Erythroblast (primary cell): ENCODE measurements at regions not wholly inside any gene's neighbourhood (a gene's known extent, or its start where the extent isn't known, plus 50 kb on each side); places are given as distances from the start of the nearest gene placed in this dataset.
"Not testable (repeated sequence)": the region's sequence is repeated elsewhere in the genome, so short reads cannot be mapped to it uniquely, and the experiment has no call there.

Experiments
- DNase-seq, 2 experiments: peaks; one replicate each; lab custom pipeline; 2025; lab: John Stamatoyannopoulos, UW
- GATA1 ChIP-seq: IDR thresholded peaks from 2 replicates; pipeline ENCODE4 v1.6.1; 2011; ENCODE audit warnings: low read depth, mild to moderate bottlenecking, control low read depth, low read length, moderate library complexity
- POLR2A ChIP-seq: IDR thresholded peaks from 2 replicates; pipeline ENCODE4 v1.6.1; 2011; ENCODE audit warnings: mild to moderate bottlenecking, low read length

GRCh38 chr11:22920939-22921565, 60.8 kb upstream of the CCDC179 start:
- peak; percentile 13 to 15 for DNase-seq
- TF ChIP-seq GATA1, result no peak
- TF ChIP-seq POLR2A, result no peak

- TF ChIP-seq POLR2A, result no peak
- no peak for TF ChIP-seq GATA1
- DNase-seq, result no peak
Observed at GRCh38 chr11:22922672-22923071, 62.4 kb upstream of the CCDC179 start.

- TF ChIP-seq GATA1, result no peak
- no peak for TF ChIP-seq POLR2A
- DNase-seq, result no peak
Observed at GRCh38 chr11:22923561-22923960, 63.3 kb upstream of the CCDC179 start.

GRCh38 chr11:22926341-22926740, 66.1 kb upstream of the CCDC179 start:
- TF ChIP-seq GATA1, result no peak
- no peak for TF ChIP-seq POLR2A
- no peak for DNase-seq

- TF ChIP-seq GATA1, result no peak
- DNase-seq, result no peak
Observed at GRCh38 chr11:22927793-22928192, 67.5 kb upstream of the CCDC179 start.

GRCh38 chr11:22928207-22928917, 68.1 kb upstream of the CCDC179 start:
- DNase-seq, result no peak
- TF ChIP-seq POLR2A, result no peak
- TF ChIP-seq GATA1, result no peak

- TF ChIP-seq GATA1 (no peak), POLR2A (no peak)
- no peak for DNase-seq
Observed at GRCh38 chr11:22930816-22931594, 70.7 kb upstream of the CCDC179 start.

- TF ChIP-seq POLR2A, result no peak
- no peak for TF ChIP-seq GATA1
Observed at GRCh38 chr11:22938691-22939090, 78.4 kb upstream of the CCDC179 start.

GRCh38 chr11:22941544-22941943, 81.3 kb upstream of the CCDC179 start:
- not testable (repeated sequence) for DNase-seq

More at GRCh38 chr11:22938691-22939090, 78.4 kb upstream of the CCDC179 start:
- no peak for DNase-seq

- TF ChIP-seq POLR2A (no peak), GATA1 (no peak)
- no peak for DNase-seq
Observed at GRCh38 chr11:22957786-22958185, 97.5 kb upstream of the CCDC179 start.

GRCh38 chr11:22974251-22974650, 114.0 kb upstream of the CCDC179 start:
- DNase-seq, result no peak
- TF ChIP-seq POLR2A (no peak), GATA1 (no peak)

- no peak for DNase-seq
- no peak for TF ChIP-seq POLR2A
- no peak for TF ChIP-seq GATA1
Observed at GRCh38 chr11:22976146-22976545, 115.9 kb upstream of the CCDC179 start.

GRCh38 chr11:22982903-22983302, 122.6 kb upstream of the CCDC179 start:
- DNase-seq, result no peak
- no peak for TF ChIP-seq POLR2A
- TF ChIP-seq GATA1, result no peak

- no peak for TF ChIP-seq POLR2A
- no peak for TF ChIP-seq GATA1
- no peak for DNase-seq
Observed at GRCh38 chr11:22984045-22984444, 123.8 kb upstream of the CCDC179 start.
